ENCODE measurements at regions not wholly inside any gene's neighbourhood (a gene's known extent, or its start where the extent isn't known, plus 50 kb on each side); places are given as distances from the start of the nearest gene placed in this dataset.
"Not testable (repeated sequence)": the region's sequence is repeated elsewhere in the genome, so short reads cannot be mapped to it uniquely, and the experiment has no call there.

- no peak overlapping the region for H3K27ac ChIP-seq (ENCODE audit: low read depth, low read length)
- H3K4me3 ChIP-seq (ENCODE audit: low read length in 3 of 3), result no peak overlapping the region
Measured at GRCh38 chr7:35908331-35909216, 107.7 kb downstream of the SEPTIN7 start.

GRCh38 chr7:35909870-35910357, 109.1 kb downstream of the SEPTIN7 start:
- Histone ChIP-seq H3K9me3 (ENCODE audit: control insufficient read depth in 3 of 3, low read length in 3 of 3) (no peaks in the 10 kb centered on the region), H3K27ac (ENCODE audit: low read depth, low read length) (no peak overlapping the region), H3K4me1 (ENCODE audit: control insufficient read depth in 3 of 3, insufficient read depth in 3 of 3, low read length in 3 of 3) (peaks cover 2 to 6% (median 4%) of the 10 kb centered on the region in 3 donors), H3K4me3 (ENCODE audit: low read length in 3 of 3) (no peak overlapping the region), H3K36me3 (ENCODE audit: control insufficient read depth in 3 of 3, insufficient read depth in 3 of 3, low read length in 3 of 3) (peaks cover 0 to 2% (median 0%) of the 10 kb centered on the region in 3 donors), H3K27me3 (ENCODE audit: control insufficient read depth in 3 of 3, insufficient read depth in 3 of 3, low read length in 3 of 3) (no peaks in the 10 kb centered on the region), H3K9ac (ENCODE audit: low read depth in 1 of 3, low read length in 3 of 3) (no peak overlapping the region)

More at GRCh38 chr7:35908331-35909216, 107.7 kb downstream of the SEPTIN7 start:
- peaks cover 2 to 6% (median 4%) of the 10 kb centered on the region in 3 donors for H3K4me1 ChIP-seq (ENCODE audit: control insufficient read depth in 3 of 3, insufficient read depth in 3 of 3, low read length in 3 of 3)
- peaks cover 0 to 5% (median 5%) of the 10 kb centered on the region in 3 donors for H3K36me3 ChIP-seq (ENCODE audit: control insufficient read depth in 3 of 3, insufficient read depth in 3 of 3, low read length in 3 of 3)
- no peaks in the 10 kb centered on the region for H3K27me3 ChIP-seq (ENCODE audit: control insufficient read depth in 3 of 3, insufficient read depth in 3 of 3, low read length in 3 of 3)
- H3K9me3 ChIP-seq (ENCODE audit: control insufficient read depth in 3 of 3, low read length in 3 of 3), result no peaks in the 10 kb centered on the region
- no peak overlapping the region for H3K9ac ChIP-seq (ENCODE audit: low read depth in 1 of 3, low read length in 3 of 3)

GRCh38 chr7:35910621-35911020, 109.8 kb downstream of the SEPTIN7 start:
- not testable (repeated sequence) for H3K9ac ChIP-seq (ENCODE audit: low read depth in 1 of 3, low read length in 3 of 3); H3K36me3 ChIP-seq (ENCODE audit: control insufficient read depth in 3 of 3, insufficient read depth in 3 of 3, low read length in 3 of 3); H3K27ac ChIP-seq (ENCODE audit: low read depth, low read length); H3K4me3 ChIP-seq (ENCODE audit: low read length in 3 of 3); H3K27me3 ChIP-seq (ENCODE audit: control insufficient read depth in 3 of 3, insufficient read depth in 3 of 3, low read length in 3 of 3); H3K4me1 ChIP-seq (ENCODE audit: control insufficient read depth in 3 of 3, insufficient read depth in 3 of 3, low read length in 3 of 3); H3K9me3 ChIP-seq (ENCODE audit: control insufficient read depth in 3 of 3, low read length in 3 of 3)

GRCh38 chr7:35913350-35913749, 112.5 kb downstream of the SEPTIN7 start:
- not testable (repeated sequence) for H3K27me3 ChIP-seq (ENCODE audit: control insufficient read depth in 3 of 3, insufficient read depth in 3 of 3, low read length in 3 of 3); H3K36me3 ChIP-seq (ENCODE audit: control insufficient read depth in 3 of 3, insufficient read depth in 3 of 3, low read length in 3 of 3); H3K4me1 ChIP-seq (ENCODE audit: control insufficient read depth in 3 of 3, insufficient read depth in 3 of 3, low read length in 3 of 3); H3K27ac ChIP-seq (ENCODE audit: low read depth, low read length); H3K9ac ChIP-seq (ENCODE audit: low read depth in 1 of 3, low read length in 3 of 3); H3K4me3 ChIP-seq (ENCODE audit: low read length in 3 of 3); H3K9me3 ChIP-seq (ENCODE audit: control insufficient read depth in 3 of 3, low read length in 3 of 3)

DNA sequence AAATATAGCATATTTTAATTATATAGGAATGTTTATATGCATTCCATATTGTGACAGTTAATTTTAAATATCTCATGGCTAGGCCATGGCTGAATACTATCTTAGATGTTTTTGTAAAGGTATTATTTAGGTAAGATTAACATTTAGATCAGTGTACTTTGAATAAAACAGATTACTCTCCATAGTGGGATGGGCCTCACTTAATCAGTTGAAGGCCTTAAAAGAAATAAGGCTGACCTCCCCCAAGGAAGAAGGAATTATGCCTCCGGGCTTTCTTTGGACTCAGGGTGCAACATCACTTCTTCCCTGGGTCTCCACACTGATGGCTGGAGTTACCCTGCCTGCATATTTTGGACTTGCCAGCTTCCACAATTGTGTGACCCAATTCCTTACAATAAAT, 113.4 kb downstream of the SEPTIN7 start:
- H3K4me1 ChIP-seq (ENCODE audit: control insufficient read depth in 3 of 3, insufficient read depth in 3 of 3, low read length in 3 of 3); H3K36me3 ChIP-seq (ENCODE audit: control insufficient read depth in 3 of 3, insufficient read depth in 3 of 3, low read length in 3 of 3); H3K9ac ChIP-seq (ENCODE audit: low read depth in 1 of 3, low read length in 3 of 3); H3K27me3 ChIP-seq (ENCODE audit: control insufficient read depth in 3 of 3, insufficient read depth in 3 of 3, low read length in 3 of 3); H3K4me3 ChIP-seq (ENCODE audit: low read length in 3 of 3); H3K9me3 ChIP-seq (ENCODE audit: control insufficient read depth in 3 of 3, low read length in 3 of 3); H3K27ac ChIP-seq (ENCODE audit: low read depth, low read length): not testable (repeated sequence)

- H3K27me3 ChIP-seq (ENCODE audit: control insufficient read depth in 3 of 3, insufficient read depth in 3 of 3, low read length in 3 of 3); H3K9me3 ChIP-seq (ENCODE audit: control insufficient read depth in 3 of 3, low read length in 3 of 3); H3K36me3 ChIP-seq (ENCODE audit: control insufficient read depth in 3 of 3, insufficient read depth in 3 of 3, low read length in 3 of 3); H3K27ac ChIP-seq (ENCODE audit: low read depth, low read length); H3K4me3 ChIP-seq (ENCODE audit: low read length in 3 of 3); H3K9ac ChIP-seq (ENCODE audit: low read depth in 1 of 3, low read length in 3 of 3); H3K4me1 ChIP-seq (ENCODE audit: control insufficient read depth in 3 of 3, insufficient read depth in 3 of 3, low read length in 3 of 3): not testable (repeated sequence)
Measured at GRCh38 chr7:35915247-35915955, 114.5 kb downstream of the SEPTIN7 start.

DNA sequence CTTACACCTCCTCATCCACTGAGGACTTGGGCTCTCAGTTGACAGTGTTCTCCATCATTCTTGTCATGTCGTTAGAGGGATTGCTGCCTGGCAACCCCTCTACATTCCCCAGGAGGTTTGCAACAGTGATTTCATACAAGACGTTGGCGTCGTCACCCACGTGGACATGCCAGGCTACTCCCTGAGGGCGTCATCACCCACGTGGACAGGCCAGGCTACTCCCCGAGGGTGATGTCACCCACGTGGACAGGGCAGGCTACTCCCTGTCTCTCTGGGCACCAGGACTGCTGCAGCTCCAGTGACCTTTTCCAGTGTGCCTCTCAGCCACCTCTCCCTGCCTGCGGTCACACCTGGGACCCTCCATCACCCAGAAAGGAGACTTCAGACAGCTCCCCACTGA, 117.4 kb downstream of the SEPTIN7 start:
- not testable (repeated sequence) for H3K4me3 ChIP-seq (ENCODE audit: low read length in 3 of 3); H3K27ac ChIP-seq (ENCODE audit: low read depth, low read length); H3K36me3 ChIP-seq (ENCODE audit: control insufficient read depth in 3 of 3, insufficient read depth in 3 of 3, low read length in 3 of 3); H3K4me1 ChIP-seq (ENCODE audit: control insufficient read depth in 3 of 3, insufficient read depth in 3 of 3, low read length in 3 of 3); H3K27me3 ChIP-seq (ENCODE audit: control insufficient read depth in 3 of 3, insufficient read depth in 3 of 3, low read length in 3 of 3); H3K9me3 ChIP-seq (ENCODE audit: control insufficient read depth in 3 of 3, low read length in 3 of 3); H3K9ac ChIP-seq (ENCODE audit: low read depth in 1 of 3, low read length in 3 of 3)

DNA sequence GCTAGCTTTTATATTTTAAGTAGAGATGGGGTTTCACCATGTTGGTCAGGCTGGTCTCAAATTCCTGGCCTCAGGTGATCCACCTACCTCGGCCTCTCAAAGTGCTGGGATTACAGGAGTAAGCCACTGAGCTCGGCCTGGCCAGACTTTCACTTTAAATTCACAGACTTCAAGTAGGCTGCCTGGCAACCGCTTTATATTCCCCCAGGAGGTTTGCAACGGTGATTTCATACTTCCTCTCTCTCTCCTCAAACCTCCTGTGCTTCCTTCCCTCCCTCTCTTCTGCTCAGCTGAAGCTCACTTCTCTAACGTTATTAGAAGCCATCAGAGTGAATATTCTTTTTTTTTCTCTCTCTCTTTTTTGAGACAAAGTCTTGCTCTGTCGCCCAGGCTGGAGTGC, 118.8 kb downstream of the SEPTIN7 start:
- not testable (repeated sequence) for H3K9me3 ChIP-seq (ENCODE audit: control insufficient read depth in 3 of 3, low read length in 3 of 3); H3K27ac ChIP-seq (ENCODE audit: low read depth, low read length); H3K27me3 ChIP-seq (ENCODE audit: control insufficient read depth in 3 of 3, insufficient read depth in 3 of 3, low read length in 3 of 3); H3K4me1 ChIP-seq (ENCODE audit: control insufficient read depth in 3 of 3, insufficient read depth in 3 of 3, low read length in 3 of 3); H3K36me3 ChIP-seq (ENCODE audit: control insufficient read depth in 3 of 3, insufficient read depth in 3 of 3, low read length in 3 of 3); H3K9ac ChIP-seq (ENCODE audit: low read depth in 1 of 3, low read length in 3 of 3); H3K4me3 ChIP-seq (ENCODE audit: low read length in 3 of 3)

DNA sequence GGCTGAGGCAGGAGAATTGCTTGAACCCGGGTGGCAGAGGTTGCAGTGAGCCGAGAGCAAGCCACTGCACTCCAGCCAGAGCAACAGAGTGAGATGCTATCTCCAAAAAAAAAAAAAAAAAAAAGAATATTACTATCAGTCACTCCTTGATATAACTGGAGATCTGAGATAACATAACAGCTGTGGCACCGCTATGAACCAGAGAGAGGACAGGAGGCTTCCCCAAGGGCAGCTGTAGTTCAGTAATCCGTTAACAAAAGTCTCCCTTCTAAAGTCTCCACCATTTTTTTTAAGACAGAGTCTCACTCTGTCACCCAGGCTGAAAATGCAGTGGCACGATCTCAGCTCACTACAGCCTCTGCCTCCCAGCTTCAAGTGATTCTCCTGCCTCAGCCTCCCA, 120.5 kb downstream of the SEPTIN7 start:
- not testable (repeated sequence) for H3K27me3 ChIP-seq (ENCODE audit: control insufficient read depth in 3 of 3, insufficient read depth in 3 of 3, low read length in 3 of 3); H3K4me1 ChIP-seq (ENCODE audit: control insufficient read depth in 3 of 3, insufficient read depth in 3 of 3, low read length in 3 of 3); H3K27ac ChIP-seq (ENCODE audit: low read depth, low read length); H3K9ac ChIP-seq (ENCODE audit: low read depth in 1 of 3, low read length in 3 of 3); H3K4me3 ChIP-seq (ENCODE audit: low read length in 3 of 3); H3K36me3 ChIP-seq (ENCODE audit: control insufficient read depth in 3 of 3, insufficient read depth in 3 of 3, low read length in 3 of 3); H3K9me3 ChIP-seq (ENCODE audit: control insufficient read depth in 3 of 3, low read length in 3 of 3)

DNA sequence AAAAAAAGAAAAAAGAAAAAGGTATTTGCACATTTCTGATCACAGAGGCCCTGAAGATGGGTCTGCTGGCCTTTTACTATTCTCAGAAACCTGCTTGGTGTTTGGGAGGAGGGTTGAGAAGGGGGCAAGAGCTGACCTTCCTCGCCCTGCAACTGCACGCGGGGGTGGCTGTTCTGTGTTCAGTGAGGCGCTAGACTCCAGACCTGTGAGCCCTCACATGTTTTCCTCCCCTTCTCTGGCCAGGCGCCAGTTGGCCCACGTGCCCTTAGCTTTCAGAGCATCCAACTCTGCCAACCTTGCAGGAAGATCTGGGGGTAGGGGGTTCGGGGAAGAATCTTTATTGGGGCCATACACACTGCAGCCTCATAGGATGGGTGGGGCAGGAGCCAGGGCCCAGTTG, 123.8 kb downstream of the SEPTIN7 start:
- H3K27ac ChIP-seq (ENCODE audit: low read depth, low read length); H3K27me3 ChIP-seq (ENCODE audit: control insufficient read depth in 3 of 3, insufficient read depth in 3 of 3, low read length in 3 of 3); H3K4me3 ChIP-seq (ENCODE audit: low read length in 3 of 3); H3K9me3 ChIP-seq (ENCODE audit: control insufficient read depth in 3 of 3, low read length in 3 of 3); H3K9ac ChIP-seq (ENCODE audit: low read depth in 1 of 3, low read length in 3 of 3); H3K36me3 ChIP-seq (ENCODE audit: control insufficient read depth in 3 of 3, insufficient read depth in 3 of 3, low read length in 3 of 3); H3K4me1 ChIP-seq (ENCODE audit: control insufficient read depth in 3 of 3, insufficient read depth in 3 of 3, low read length in 3 of 3): not testable (repeated sequence)

Measured in skeletal muscle tissue (tissue), 3 donors.